ENCODE measurements at regions not wholly inside any gene's neighbourhood (a gene's known extent, or its start where the extent isn't known, plus 50 kb on each side); places are given as distances from the start of the nearest gene placed in this dataset.

- H3K4me3 ChIP-seq, result no peak overlapping the region
- H3K27ac ChIP-seq, result no peak overlapping the region
Observed at GRCh38 chr1:18007391-18008041, 100.1 kb upstream of the IGSF21 start.

- Histone ChIP-seq H3K27ac (no peak overlapping the region), H3K4me3 (no peak overlapping the region)
Observed at GRCh38 chr1:18008081-18008480, 99.5 kb upstream of the IGSF21 start.

GRCh38 chr1:18009055-18009454 is 98.5 kb upstream of the IGSF21 start:
- Histone ChIP-seq H3K4me3 (no peak overlapping the region), H3K27ac (no peak overlapping the region)

- H3K27ac ChIP-seq, result no peak overlapping the region
- H3K4me3 ChIP-seq, result no peak overlapping the region
Observed at GRCh38 chr1:18009478-18009961, 98.1 kb upstream of the IGSF21 start.

GRCh38 chr1:18010408-18010807 is 97.2 kb upstream of the IGSF21 start:
- Histone ChIP-seq H3K27ac (no peak overlapping the region), H3K4me3 (no peak overlapping the region)

- Histone ChIP-seq H3K27ac (no peak overlapping the region), H3K4me3 (no peak overlapping the region)
Observed at GRCh38 chr1:18010945-18011344, 96.7 kb upstream of the IGSF21 start.

GRCh38 chr1:18011703-18012102 is 95.9 kb upstream of the IGSF21 start:
- H3K4me3 ChIP-seq, result no peak overlapping the region
- no peak overlapping the region for H3K27ac ChIP-seq

GRCh38 chr1:18012686-18013085 is 94.9 kb upstream of the IGSF21 start:
- no peak overlapping the region for H3K4me3 ChIP-seq
- H3K27ac ChIP-seq, result no peak overlapping the region

GRCh38 chr1:18013216-18013615 is 94.4 kb upstream of the IGSF21 start:
- Histone ChIP-seq H3K4me3 (no peak overlapping the region), H3K27ac (no peak overlapping the region)

- Histone ChIP-seq H3K27ac (no peak overlapping the region), H3K4me3 (no peak overlapping the region)
Observed at GRCh38 chr1:18015719-18016118, 91.9 kb upstream of the IGSF21 start.

- no peak overlapping the region for H3K4me3 ChIP-seq
- H3K27ac ChIP-seq, result no peak overlapping the region
Observed at GRCh38 chr1:18018366-18018765, 89.2 kb upstream of the IGSF21 start.

- no peak overlapping the region for H3K27ac ChIP-seq
- no peak overlapping the region for H3K4me3 ChIP-seq
Observed at GRCh38 chr1:18020021-18020817, 87.4 kb upstream of the IGSF21 start.

- no peak overlapping the region for H3K27ac ChIP-seq
- no peak overlapping the region for H3K4me3 ChIP-seq
Observed at GRCh38 chr1:18021242-18021641, 86.4 kb upstream of the IGSF21 start.

GRCh38 chr1:18032172-18032859 is 75.3 kb upstream of the IGSF21 start:
- Histone ChIP-seq H3K4me3 (no peak overlapping the region), H3K27ac (no peak overlapping the region)

GRCh38 chr1:18035145-18035544 is 72.5 kb upstream of the IGSF21 start:
- Histone ChIP-seq H3K4me3 (no peak overlapping the region), H3K27ac (no peak overlapping the region)

GRCh38 chr1:18037651-18038050 is 69.9 kb upstream of the IGSF21 start:
- Histone ChIP-seq H3K4me3 (no peak overlapping the region), H3K27ac (no peak overlapping the region)

GRCh38 chr1:18038051-18038450 is 69.5 kb upstream of the IGSF21 start:
- Histone ChIP-seq H3K27ac (no peak overlapping the region), H3K4me3 (no peak overlapping the region)

GRCh38 chr1:18039102-18039501 is 68.5 kb upstream of the IGSF21 start:
- H3K4me3 ChIP-seq, result no peak overlapping the region
- no peak overlapping the region for H3K27ac ChIP-seq

- Histone ChIP-seq H3K4me3 (no peak overlapping the region), H3K27ac (no peak overlapping the region)
Observed at GRCh38 chr1:18041102-18041501, 66.5 kb upstream of the IGSF21 start.

- Histone ChIP-seq H3K27ac (no peak overlapping the region), H3K4me3 (no peak overlapping the region)
Observed at GRCh38 chr1:18041685-18042355, 65.8 kb upstream of the IGSF21 start.
